ENCODE measurements at regions not wholly inside any gene's neighbourhood (a gene's known extent, or its start where the extent isn't known, plus 50 kb on each side); places are given as distances from the start of the nearest gene placed in this dataset.
"Not testable (repeated sequence)": the region's sequence is repeated elsewhere in the genome, so short reads cannot be mapped to it uniquely, and the experiment has no call there.

DNA sequence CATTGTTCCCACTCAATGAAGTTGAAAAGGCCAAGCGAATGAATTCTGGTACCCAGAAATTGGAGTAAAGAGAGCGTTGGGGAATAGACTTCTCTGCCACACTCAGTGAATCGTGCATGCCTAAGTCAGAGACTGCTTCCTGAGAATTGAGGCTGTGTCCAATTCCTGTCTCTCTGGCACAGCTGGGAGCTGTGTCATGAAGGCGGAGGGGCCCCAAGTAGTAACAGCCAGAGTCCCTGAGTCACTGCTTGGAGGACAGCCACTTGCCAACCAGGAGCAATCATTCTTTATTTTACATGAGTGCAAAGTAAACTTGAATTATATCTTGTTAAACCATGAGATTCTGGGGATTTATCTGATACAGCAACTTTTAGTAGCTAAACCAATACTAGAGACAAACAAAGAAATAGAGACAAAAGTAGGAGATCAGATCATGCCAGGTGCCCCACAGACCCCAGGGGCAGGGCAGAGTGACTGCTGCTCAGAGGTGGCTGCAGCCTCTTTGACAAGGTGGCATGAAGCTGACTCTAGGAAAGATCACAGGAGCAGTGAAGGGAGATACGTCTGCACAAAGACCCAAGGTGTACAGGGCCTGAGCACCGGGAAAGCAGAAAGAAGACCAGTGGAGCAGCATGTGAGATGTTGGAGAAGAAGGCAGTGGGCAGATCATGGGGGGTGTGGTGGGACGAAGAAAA lies 246.0 kb downstream of the GADD45G start:
- TF ChIP-seq, protein P1, sequence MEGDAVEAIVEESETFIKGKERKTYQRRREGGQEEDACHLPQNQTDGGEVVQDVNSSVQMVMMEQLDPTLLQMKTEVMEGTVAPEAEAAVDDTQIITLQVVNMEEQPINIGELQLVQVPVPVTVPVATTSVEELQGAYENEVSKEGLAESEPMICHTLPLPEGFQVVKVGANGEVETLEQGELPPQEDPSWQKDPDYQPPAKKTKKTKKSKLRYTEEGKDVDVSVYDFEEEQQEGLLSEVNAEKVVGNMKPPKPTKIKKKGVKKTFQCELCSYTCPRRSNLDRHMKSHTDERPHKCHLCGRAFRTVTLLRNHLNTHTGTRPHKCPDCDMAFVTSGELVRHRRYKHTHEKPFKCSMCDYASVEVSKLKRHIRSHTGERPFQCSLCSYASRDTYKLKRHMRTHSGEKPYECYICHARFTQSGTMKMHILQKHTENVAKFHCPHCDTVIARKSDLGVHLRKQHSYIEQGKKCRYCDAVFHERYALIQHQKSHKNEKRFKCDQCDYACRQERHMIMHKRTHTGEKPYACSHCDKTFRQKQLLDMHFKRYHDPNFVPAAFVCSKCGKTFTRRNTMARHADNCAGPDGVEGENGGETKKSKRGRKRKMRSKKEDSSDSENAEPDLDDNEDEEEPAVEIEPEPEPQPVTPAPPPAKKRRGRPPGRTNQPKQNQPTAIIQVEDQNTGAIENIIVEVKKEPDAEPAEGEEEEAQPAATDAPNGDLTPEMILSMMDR (IDR thresholded peaks at IDR 0.05; ENCODE audit: low read depth, low read length), result no peak

DNA sequence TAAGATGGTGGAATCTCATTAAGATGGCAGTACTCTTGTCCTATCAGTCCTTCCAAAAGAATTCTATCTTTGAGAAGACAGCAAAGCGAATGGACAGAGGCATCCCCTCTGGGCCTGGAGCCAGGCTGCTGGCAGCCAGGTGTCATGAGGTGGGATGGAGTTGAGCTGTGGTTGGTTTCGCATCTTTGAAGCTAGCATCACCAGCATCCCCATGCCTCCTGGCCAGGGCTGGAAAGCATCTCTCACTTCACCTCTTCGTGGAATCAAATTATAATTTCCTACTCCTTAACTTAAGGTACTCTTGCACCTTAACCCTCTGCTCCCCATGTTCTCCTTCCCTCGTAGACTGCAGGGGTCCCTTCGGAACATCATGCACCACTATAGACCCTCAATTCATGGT lies 248.3 kb downstream of the GADD45G start:
- Histone ChIP-seq H3K4me3 (no peak overlapping the region), H3K27me3 (no peaks in the 10 kb centered on the region), H3K36me3 (no peaks in the 10 kb centered on the region), H3K4me1 (ENCODE audit: low read depth) (no peaks in the 10 kb centered on the region), H3K9me3 (ENCODE audit: low read depth) (no peaks in the 10 kb centered on the region), H3K27ac (no peak overlapping the region)
- no peak for DNase-seq (ENCODE audit: low read depth in 1 of 2, low spot score in 1 of 2)
- TF ChIP-seq, protein P1 (IDR thresholded peaks at IDR 0.05; ENCODE audit: low read depth, low read length), result no peak

More for the DNA sequence above, 246.0 kb downstream of the GADD45G start:
- Histone ChIP-seq H3K36me3 (no peaks in the 10 kb centered on the region), H3K27me3 (no peaks in the 10 kb centered on the region), H3K27ac (no peak overlapping the region), H3K4me1 (ENCODE audit: low read depth) (no peaks in the 10 kb centered on the region), H3K4me3 (no peak overlapping the region), H3K9me3 (ENCODE audit: low read depth) (no peaks in the 10 kb centered on the region)
- DNase-seq (ENCODE audit: low read depth in 1 of 2, low spot score in 1 of 2), result peak in 1 of 2 donors; percentile 14

DNA sequence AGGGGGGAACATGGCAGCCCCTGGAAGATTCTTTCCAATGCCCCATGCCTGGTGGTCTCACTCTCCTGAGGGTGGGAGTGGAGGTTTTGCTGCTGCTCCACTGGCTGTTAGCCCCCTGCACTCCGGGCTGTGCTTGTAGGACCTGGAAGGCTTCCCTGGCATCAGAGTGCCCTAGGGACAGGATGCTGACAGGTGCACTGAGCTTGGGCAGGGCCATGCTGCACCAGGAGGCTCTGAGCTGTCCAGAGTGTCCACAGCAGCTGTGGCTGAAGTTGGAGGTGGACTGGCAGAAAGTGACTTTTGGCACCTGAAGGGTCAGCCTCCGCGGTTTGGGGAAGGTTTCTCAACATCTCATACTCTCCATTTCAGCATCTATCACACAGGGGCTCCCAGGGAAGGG lies 249.1 kb downstream of the GADD45G start:
- H3K9me3 ChIP-seq (ENCODE audit: low read depth), result no peaks in the 10 kb centered on the region
- no peaks in the 10 kb centered on the region for H3K27me3 ChIP-seq
- H3K36me3 ChIP-seq, result no peaks in the 10 kb centered on the region
- TF ChIP-seq, protein P1 (IDR thresholded peaks at IDR 0.05; ENCODE audit: low read depth, low read length), result no peak
- H3K27ac ChIP-seq, result no peak overlapping the region
- DNase-seq (ENCODE audit: low read depth in 1 of 2, low spot score in 1 of 2), result no peak
- no peak overlapping the region for H3K4me3 ChIP-seq
- no peaks in the 10 kb centered on the region for H3K4me1 ChIP-seq (ENCODE audit: low read depth)

DNA sequence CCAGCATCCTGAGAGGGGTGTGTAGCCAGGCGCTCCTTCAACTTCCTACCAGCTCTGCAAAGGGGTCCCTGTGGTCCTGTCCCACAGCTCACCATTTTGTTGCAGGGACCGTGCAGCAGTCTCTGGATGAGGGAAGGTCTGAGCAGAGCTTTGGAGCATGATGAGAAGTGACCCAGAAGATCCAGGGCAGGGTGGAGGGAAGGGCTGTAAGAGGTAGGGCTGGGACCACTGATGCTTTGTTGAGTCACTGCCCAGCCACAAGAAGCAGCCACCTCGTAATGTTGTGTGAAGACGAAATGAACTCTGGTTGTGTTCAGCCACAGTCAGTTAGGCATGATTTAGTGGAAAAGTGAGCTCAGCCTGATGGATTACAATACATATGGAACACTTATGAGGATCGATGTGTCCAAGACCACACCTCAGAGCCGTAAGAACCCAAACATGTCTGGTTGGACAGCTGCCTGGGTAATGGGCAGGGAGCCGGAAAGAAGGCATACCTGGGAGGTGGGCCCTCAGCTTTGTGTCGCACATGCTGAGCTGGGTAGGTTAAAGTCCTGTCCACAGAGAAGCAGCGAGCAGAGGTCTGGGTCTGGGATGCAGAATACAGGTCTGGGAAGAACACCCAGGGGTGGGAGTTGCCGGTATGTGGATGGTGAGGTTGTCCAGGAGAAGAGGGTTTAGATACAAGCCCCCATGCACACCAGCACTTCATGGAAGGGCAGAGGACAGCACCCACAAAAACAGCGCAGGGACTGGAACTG lies 250.1 kb downstream of the GADD45G start:
- TF ChIP-seq, protein P1 (IDR thresholded peaks at IDR 0.05; ENCODE audit: low read depth, low read length), result no peak
- no peak overlapping the region for H3K4me3 ChIP-seq
- no peaks in the 10 kb centered on the region for H3K4me1 ChIP-seq (ENCODE audit: low read depth)
- H3K9me3 ChIP-seq (ENCODE audit: low read depth), result no peaks in the 10 kb centered on the region
- no peaks in the 10 kb centered on the region for H3K27me3 ChIP-seq
- no peaks in the 10 kb centered on the region for H3K36me3 ChIP-seq
- H3K27ac ChIP-seq, result no peak overlapping the region
- DNase-seq (ENCODE audit: low read depth in 1 of 2, low spot score in 1 of 2), result no peak

DNA sequence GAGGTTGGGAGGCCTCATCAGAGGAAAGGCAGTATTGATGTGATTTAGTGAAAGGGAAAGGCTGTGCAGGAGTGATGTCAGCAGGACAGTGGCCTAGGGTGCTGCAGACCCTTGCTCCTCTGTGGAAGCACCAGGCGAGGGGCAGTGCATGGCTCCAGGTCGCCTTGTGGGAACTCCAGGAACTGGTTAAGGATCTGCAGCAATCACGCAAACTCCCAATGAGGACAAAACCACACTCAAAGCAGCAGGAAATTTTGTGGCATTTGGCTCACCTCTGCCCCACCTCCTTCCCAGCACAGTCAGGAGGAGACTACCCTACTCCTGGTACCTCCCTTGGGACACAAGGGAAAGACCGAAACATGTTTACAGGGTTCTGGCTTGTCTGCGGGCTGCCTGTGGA lies 251.5 kb downstream of the GADD45G start:
- not testable (repeated sequence) for H3K9me3 ChIP-seq (ENCODE audit: low read depth); H3K4me3 ChIP-seq; DNase-seq (ENCODE audit: low read depth in 1 of 2, low spot score in 1 of 2); H3K36me3 ChIP-seq; H3K27me3 ChIP-seq; H3K27ac ChIP-seq; H3K4me1 ChIP-seq (ENCODE audit: low read depth)

DNA sequence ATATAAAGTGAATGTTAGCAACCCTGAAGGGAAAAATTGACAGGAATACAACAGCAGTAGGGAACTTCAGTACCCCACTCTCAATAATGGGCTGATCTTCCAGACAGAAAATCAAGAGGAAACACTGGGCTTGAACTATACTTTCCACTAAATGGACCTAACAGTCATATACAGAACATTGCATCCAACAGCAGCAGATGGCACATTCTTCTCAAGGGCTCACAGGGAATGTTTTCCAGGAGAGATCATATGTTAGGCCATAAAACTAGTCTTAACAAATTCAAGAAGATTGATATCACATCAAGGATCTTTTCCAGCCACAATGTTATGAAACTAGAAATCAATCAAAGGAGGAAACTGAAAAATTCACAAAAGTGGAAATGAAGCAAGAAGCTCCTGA lies 252.1 kb downstream of the GADD45G start:
- not testable (repeated sequence) for H3K36me3 ChIP-seq; H3K9me3 ChIP-seq (ENCODE audit: low read depth); H3K27me3 ChIP-seq; H3K4me1 ChIP-seq (ENCODE audit: low read depth); H3K4me3 ChIP-seq; DNase-seq (ENCODE audit: low read depth in 1 of 2, low spot score in 1 of 2); H3K27ac ChIP-seq

DNA sequence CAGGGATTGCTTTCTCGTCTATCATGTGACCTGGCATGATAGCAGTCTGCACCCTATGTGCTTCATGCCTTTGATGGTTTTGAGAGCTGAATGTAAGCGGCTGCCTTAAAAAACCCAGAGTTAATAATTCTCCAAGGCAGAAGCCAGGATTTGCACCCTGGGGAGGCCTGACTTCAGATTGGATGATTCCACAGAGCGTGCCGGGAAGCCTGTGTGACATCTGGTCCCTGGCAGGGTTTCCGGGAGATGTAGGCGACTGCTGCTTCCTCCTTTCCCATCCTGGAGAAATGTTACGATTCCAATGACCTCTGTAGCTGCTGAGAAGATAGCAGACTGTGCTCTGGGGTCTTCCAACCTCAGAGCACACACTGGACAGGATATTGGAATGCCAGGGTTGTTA lies 255.0 kb downstream of the GADD45G start:
- H3K4me1 ChIP-seq (ENCODE audit: low read depth), result peaks cover 17% of the 10 kb centered on the region
- not testable (repeated sequence) for H3K36me3 ChIP-seq; H3K27me3 ChIP-seq; H3K4me3 ChIP-seq; H3K27ac ChIP-seq; H3K9me3 ChIP-seq (ENCODE audit: low read depth); DNase-seq (ENCODE audit: low read depth in 1 of 2, low spot score in 1 of 2)

- peaks cover 17% of the 10 kb centered on the region for H3K4me1 ChIP-seq (ENCODE audit: low read depth)
- not testable (repeated sequence) for H3K4me3 ChIP-seq; H3K36me3 ChIP-seq; H3K27me3 ChIP-seq; H3K9me3 ChIP-seq (ENCODE audit: low read depth); H3K27ac ChIP-seq; DNase-seq (ENCODE audit: low read depth in 1 of 2, low spot score in 1 of 2)
These were observed 256.6 kb downstream of the GADD45G start for GRCh38 chr9:89861371-89861770.

Data from cardiac muscle cell (in vitro differentiated cells and primary cell).